ENCODE measurements at regions not wholly inside any gene's neighbourhood (a gene's known extent, or its start where the extent isn't known, plus 50 kb on each side); places are given as distances from the start of the nearest gene placed in this dataset.

GRCh38 chr4:111115881-111116280 lies 493.0 kb upstream of the PITX2 start:
- no peaks in the 10 kb centered on the region for H3K36me3 ChIP-seq (replicated peaks in 1 of 2; ENCODE audit: control insufficient read depth in 1 of 2, insufficient read depth in 2 of 2, low read length in 2 of 2)
- intact Hi-C loops (cut with micrococcal nuclease): no loop called here
- no peaks in the 10 kb centered on the region for H3K79me2 ChIP-seq (ENCODE audit: insufficient read depth, low read length)
- H3K4me3 ChIP-seq (replicated peaks in 1 of 3; ENCODE audit: low read depth in 2 of 3, low read length in 3 of 3): no peak overlapping the region
- Mint-ChIP-seq H3K9me3 (peaks cover 0 to 7% (median 4%) of the 10 kb centered on the region in 7 donors), H3K4me1 (no peaks in the 10 kb centered on the region), H3K27ac (no peak overlapping the region), H3K27me3 (ENCODE audit: low read depth in 3 of 3) (peaks cover 0 to 2% (median 0%) of the 10 kb centered on the region in 3 donors), H3K36me3 (no peaks in the 10 kb centered on the region), H3K4me3 (no peak overlapping the region)
- H3K27ac ChIP-seq (ENCODE audit: low read depth in 1 of 2, low read length in 2 of 2): no peak overlapping the region
- TF ChIP-seq, protein P1, sequence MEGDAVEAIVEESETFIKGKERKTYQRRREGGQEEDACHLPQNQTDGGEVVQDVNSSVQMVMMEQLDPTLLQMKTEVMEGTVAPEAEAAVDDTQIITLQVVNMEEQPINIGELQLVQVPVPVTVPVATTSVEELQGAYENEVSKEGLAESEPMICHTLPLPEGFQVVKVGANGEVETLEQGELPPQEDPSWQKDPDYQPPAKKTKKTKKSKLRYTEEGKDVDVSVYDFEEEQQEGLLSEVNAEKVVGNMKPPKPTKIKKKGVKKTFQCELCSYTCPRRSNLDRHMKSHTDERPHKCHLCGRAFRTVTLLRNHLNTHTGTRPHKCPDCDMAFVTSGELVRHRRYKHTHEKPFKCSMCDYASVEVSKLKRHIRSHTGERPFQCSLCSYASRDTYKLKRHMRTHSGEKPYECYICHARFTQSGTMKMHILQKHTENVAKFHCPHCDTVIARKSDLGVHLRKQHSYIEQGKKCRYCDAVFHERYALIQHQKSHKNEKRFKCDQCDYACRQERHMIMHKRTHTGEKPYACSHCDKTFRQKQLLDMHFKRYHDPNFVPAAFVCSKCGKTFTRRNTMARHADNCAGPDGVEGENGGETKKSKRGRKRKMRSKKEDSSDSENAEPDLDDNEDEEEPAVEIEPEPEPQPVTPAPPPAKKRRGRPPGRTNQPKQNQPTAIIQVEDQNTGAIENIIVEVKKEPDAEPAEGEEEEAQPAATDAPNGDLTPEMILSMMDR (IDR thresholded peaks at IDR 0.05): no peak
- DNase-seq: no peak
- H2AFZ ChIP-seq (ENCODE audit: insufficient read depth, low read depth, low read length, poor library complexity, severe bottlenecking): no peak overlapping the region
- no peaks in the 10 kb centered on the region for H4K20me1 ChIP-seq (ENCODE audit: insufficient read depth, low read length)
- H3K9ac ChIP-seq (ENCODE audit: insufficient read depth, low read length, poor library complexity, severe bottlenecking): no peak overlapping the region
- H3K4me2 ChIP-seq (replicated peaks; ENCODE audit: extremely low read depth, low read length, poor library complexity, severe bottlenecking): no peak overlapping the region
- H3K27me3 ChIP-seq (ENCODE audit: control insufficient read depth in 2 of 2, insufficient read depth in 2 of 2, low read length in 2 of 2): no peaks in the 10 kb centered on the region
- no peaks in the 10 kb centered on the region for H3K4me1 ChIP-seq (ENCODE audit: control insufficient read depth in 1 of 2, insufficient read depth in 2 of 2, low read length in 2 of 2)
- peaks cover 0 to 5% of the 10 kb centered on the region in 2 donors for H3K9me3 ChIP-seq (replicated peaks in 1 of 2; ENCODE audit: control insufficient read depth in 1 of 2, insufficient read depth in 1 of 2, low read length in 2 of 2)
- no CpG with 5 or more reads among the region's 4 CpGs for WGBS (ENCODE audit: insufficient coverage)

- no peaks in the 10 kb centered on the region for H3K4me1 Mint-ChIP-seq
- H3K4me3 Mint-ChIP-seq: no peak overlapping the region
- no peak overlapping the region for H3K4me3 ChIP-seq (replicated peaks in 1 of 3; ENCODE audit: low read depth in 2 of 3, low read length in 3 of 3)
- peaks cover 0 to 5% of the 10 kb centered on the region in 2 donors for H3K9me3 ChIP-seq (replicated peaks in 1 of 2; ENCODE audit: control insufficient read depth in 1 of 2, insufficient read depth in 1 of 2, low read length in 2 of 2)
- no peaks in the 10 kb centered on the region for H3K79me2 ChIP-seq (ENCODE audit: insufficient read depth, low read length)
- H3K9ac ChIP-seq (ENCODE audit: insufficient read depth, low read length, poor library complexity, severe bottlenecking): no peak overlapping the region
- TF ChIP-seq, protein P1 (IDR thresholded peaks at IDR 0.05): no peak
- no peak overlapping the region for H3K4me2 ChIP-seq (replicated peaks; ENCODE audit: extremely low read depth, low read length, poor library complexity, severe bottlenecking)
- intact Hi-C loops (cut with micrococcal nuclease): no loop called here
- H2AFZ ChIP-seq (ENCODE audit: insufficient read depth, low read depth, low read length, poor library complexity, severe bottlenecking): no peak overlapping the region
- H3K36me3 Mint-ChIP-seq: no peaks in the 10 kb centered on the region
- peaks cover 0 to 9% (median 4%) of the 10 kb centered on the region in 7 donors for H3K9me3 Mint-ChIP-seq
- no peak overlapping the region for H3K27ac Mint-ChIP-seq
- no peaks in the 10 kb centered on the region for H3K36me3 ChIP-seq (replicated peaks in 1 of 2; ENCODE audit: control insufficient read depth in 1 of 2, insufficient read depth in 2 of 2, low read length in 2 of 2)
- no peaks in the 10 kb centered on the region for H4K20me1 ChIP-seq (ENCODE audit: insufficient read depth, low read length)
- peaks cover 0 to 2% (median 0%) of the 10 kb centered on the region in 3 donors for H3K27me3 Mint-ChIP-seq (ENCODE audit: low read depth in 3 of 3)
- H3K27me3 ChIP-seq (ENCODE audit: control insufficient read depth in 2 of 2, insufficient read depth in 2 of 2, low read length in 2 of 2): no peaks in the 10 kb centered on the region
- H3K4me1 ChIP-seq (ENCODE audit: control insufficient read depth in 1 of 2, insufficient read depth in 2 of 2, low read length in 2 of 2): no peaks in the 10 kb centered on the region
- DNase-seq: no peak
- no peak overlapping the region for H3K27ac ChIP-seq (ENCODE audit: low read depth in 1 of 2, low read length in 2 of 2)
Observed at GRCh38 chr4:111120191-111120590, 497.3 kb upstream of the PITX2 start.

Data from CD14-positive monocyte (primary cell).